CD14-positive monocyte (primary cell): ENCODE measurements at regions not wholly inside any gene's neighbourhood (a gene's known extent, or its start where the extent isn't known, plus 50 kb on each side); places are given as distances from the start of the nearest gene placed in this dataset.

Source experiments
- DNase-seq, 3 donors: peaks; one replicate each; pipeline ENCODE4 v3.0.0-alpha.2; 2011 to 2022
- H2AFZ ChIP-seq: 2 replicates; pipeline ENCODE4 v1.6.0; 2012; ENCODE audit warnings: mild to moderate bottlenecking, low read depth, low read length, inconsistent platforms; ENCODE audit not compliant: insufficient read depth, poor library complexity, severe bottlenecking
- H3K27ac ChIP-seq, 2 donors: 1 replicate in 1 of 2; 2 replicates in 1 of 2; pipeline ENCODE4 v1.5.1; 2012 to 2013; ENCODE audit warnings: low read length in 2 of 2, control low read depth in 1 of 2, inconsistent platforms in 1 of 2, low read depth in 1 of 2, mild to moderate bottlenecking in 1 of 2
- H3K27me3 ChIP-seq, 2 donors: one replicate each; pipeline versions ENCODE4 v1.6.0 to v1.6.1; 2011 to 2013; ENCODE audit warnings: low read length in 2 of 2; ENCODE audit not compliant: control insufficient read depth in 2 of 2, insufficient read depth in 2 of 2
- H3K36me3 ChIP-seq, 2 donors: replicated peaks in 1 of 2; 1 replicate in 1 of 2; 2 replicates in 1 of 2; pipeline versions ENCODE4 v1.5.1 to v1.6.1; 2012 to 2013; ENCODE audit warnings: low read length in 2 of 2, control low read depth in 1 of 2, inconsistent platforms in 1 of 2, mild to moderate bottlenecking in 1 of 2; ENCODE audit not compliant: insufficient read depth in 2 of 2, control insufficient read depth in 1 of 2
- H3K4me1 ChIP-seq, 2 donors: 1 replicate in 1 of 2; 2 replicates in 1 of 2; pipeline versions ENCODE4 v1.5.1 to v1.6.1; 2012 to 2013; ENCODE audit warnings: low read length in 2 of 2, control low read depth in 1 of 2, inconsistent platforms in 1 of 2, mild to moderate bottlenecking in 1 of 2, moderate library complexity in 1 of 2; ENCODE audit not compliant: insufficient read depth in 2 of 2, control insufficient read depth in 1 of 2
- H3K4me2 ChIP-seq: replicated peaks from 2 replicates; pipeline ENCODE3; 2012; ENCODE audit warnings: low read length, moderate library complexity, mild to moderate bottlenecking; ENCODE audit not compliant: poor library complexity, severe bottlenecking; ENCODE audit errors: extremely low read depth
- H3K4me3 ChIP-seq, 3 experiments: fragments of 200-600 bp in 1 of 3; sonication (generic) in 1 of 3; replicated peaks in 1 of 3; 1 replicate in 2 of 3; 2 replicates in 1 of 3; pipeline ENCODE4 v1.5.1; 2011 to 2013; ENCODE audit warnings: low read length in 3 of 3, mild to moderate bottlenecking in 3 of 3, control low read depth in 2 of 3, low read depth in 2 of 3, inconsistent platforms in 1 of 3, moderate library complexity in 1 of 3
- H3K79me2 ChIP-seq: 2 replicates; pipeline ENCODE4 v1.6.0; 2012; ENCODE audit warnings: mild to moderate bottlenecking, control low read depth, inconsistent platforms, low read length, moderate library complexity; ENCODE audit not compliant: insufficient read depth
- H3K9ac ChIP-seq: 2 replicates; pipeline ENCODE4 v1.6.0; 2017; ENCODE audit warnings: low read length, mild to moderate bottlenecking; ENCODE audit not compliant: insufficient read depth, poor library complexity, severe bottlenecking
- H3K9me3 ChIP-seq, 2 donors: replicated peaks in 1 of 2; 1 replicate in 1 of 2; 2 replicates in 1 of 2; pipeline versions ENCODE4 v1.5.1 to v1.6.1; 2012 to 2013; ENCODE audit warnings: low read length in 2 of 2, control low read depth in 1 of 2; ENCODE audit not compliant: control insufficient read depth in 1 of 2, insufficient read depth in 1 of 2
- H4K20me1 ChIP-seq: 2 replicates; pipeline ENCODE4 v1.6.0; 2012; ENCODE audit warnings: mild to moderate bottlenecking, low read length, control low read depth, moderate library complexity; ENCODE audit not compliant: insufficient read depth
- H3K27ac Mint-ChIP-seq, 7 donors: one replicate each; pipeline ENCODE4 v1.8.0; 2020; ENCODE audit warnings: mild to moderate bottlenecking in 7 of 7, mixed read lengths in 7 of 7, moderate library complexity in 6 of 7, inconsistent platforms in 2 of 7
- H3K27me3 Mint-ChIP-seq, 3 donors: one replicate each; pipeline ENCODE4 v1.8.0; 2021 to 2022; ENCODE audit warnings: low read depth in 3 of 3, mild to moderate bottlenecking in 3 of 3, mixed read lengths in 3 of 3, moderate library complexity in 3 of 3, inconsistent platforms in 1 of 3
- H3K36me3 Mint-ChIP-seq, 2 donors: one replicate each; pipeline ENCODE4 v1.8.0; 2020; ENCODE audit warnings: mixed read lengths in 2 of 2, inconsistent platforms in 1 of 2, mild to moderate bottlenecking in 1 of 2
- H3K4me1 Mint-ChIP-seq: one replicate; pipeline ENCODE4 v1.8.0; 2020; ENCODE audit warnings: mild to moderate bottlenecking, mixed read lengths
- H3K4me3 Mint-ChIP-seq, 2 donors: one replicate each; pipeline ENCODE4 v1.8.0; 2020; ENCODE audit warnings: mild to moderate bottlenecking in 2 of 2, mixed read lengths in 2 of 2, moderate library complexity in 1 of 2
- H3K9me3 Mint-ChIP-seq, 7 donors: one replicate each; pipeline ENCODE4 v1.8.0; 2020 to 2022; ENCODE audit warnings: mixed read lengths in 7 of 7, mild to moderate bottlenecking in 6 of 7, moderate library complexity in 6 of 7, inconsistent platforms in 2 of 7
- WGBS: methylation state at CpG from one replicate; pipeline ENCODE4 v1.1.5; 2013; ENCODE audit warnings: missing lambda C conversion rate; ENCODE audit not compliant: insufficient coverage; 5-methylcytosine and 5-hydroxymethylcytosine counted together
- intact Hi-C, 2 donors: fragments of 100-400 bp; cut with micrococcal nuclease; formaldehyde crosslinking; loops; one replicate each; pipeline versions ENCODE4 v1.15.0 to v1.15.1; 2023
- TF ChIP-seq, protein P1 (sequence below): fragments of 200-600 bp; IDR thresholded peaks from one replicate; pipeline ENCODE4 v1.8.0; 2022; ENCODE audit warnings: antibody characterized with exemption, mild to moderate bottlenecking

DNA sequence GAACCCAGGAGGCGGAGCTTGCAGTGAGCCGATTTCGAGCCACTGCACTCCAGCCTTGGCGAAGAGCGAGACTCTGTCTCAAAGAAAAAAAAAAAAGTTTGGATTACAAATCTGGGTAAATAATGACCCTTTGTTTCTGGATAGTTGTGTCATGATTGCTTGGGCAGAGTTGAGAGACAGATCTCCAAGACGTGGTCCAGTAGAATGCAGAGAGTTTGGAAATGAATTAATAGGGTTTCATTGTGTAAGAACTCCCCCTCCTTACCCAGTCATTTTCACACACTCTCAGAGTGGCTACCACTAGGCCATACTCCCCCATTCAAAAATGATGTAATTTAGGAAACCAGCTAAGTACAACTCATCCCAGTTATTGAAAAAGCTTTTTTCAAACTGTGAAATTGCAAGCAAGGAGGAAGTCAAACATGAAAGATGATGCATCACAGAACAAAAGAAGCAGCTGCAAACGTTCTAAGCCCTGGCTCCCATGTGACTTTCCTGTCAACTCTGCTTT, 1331.9 kb downstream of the AACS start:
- intact Hi-C loops = no loop called here
- H3K27ac Mint-ChIP-seq = no peak overlapping the region
- H4K20me1 ChIP-seq = no peaks in the 10 kb centered on the region
- no peak overlapping the region for H3K4me3 ChIP-seq
- no peak overlapping the region for H2AFZ ChIP-seq
- no peaks in the 10 kb centered on the region for H3K27me3 ChIP-seq
- H3K4me1 ChIP-seq = no peaks in the 10 kb centered on the region
- H3K4me1 Mint-ChIP-seq = no peaks in the 10 kb centered on the region
- no peaks in the 10 kb centered on the region for H3K36me3 ChIP-seq
- H3K9me3 ChIP-seq = peaks cover 8 to 22% of the 10 kb centered on the region in 2 donors
- H3K4me2 ChIP-seq = no peak overlapping the region
- no peaks in the 10 kb centered on the region for H3K36me3 Mint-ChIP-seq
- DNase-seq = no peak
- H3K27ac ChIP-seq = no peak overlapping the region
- TF ChIP-seq, protein P1, sequence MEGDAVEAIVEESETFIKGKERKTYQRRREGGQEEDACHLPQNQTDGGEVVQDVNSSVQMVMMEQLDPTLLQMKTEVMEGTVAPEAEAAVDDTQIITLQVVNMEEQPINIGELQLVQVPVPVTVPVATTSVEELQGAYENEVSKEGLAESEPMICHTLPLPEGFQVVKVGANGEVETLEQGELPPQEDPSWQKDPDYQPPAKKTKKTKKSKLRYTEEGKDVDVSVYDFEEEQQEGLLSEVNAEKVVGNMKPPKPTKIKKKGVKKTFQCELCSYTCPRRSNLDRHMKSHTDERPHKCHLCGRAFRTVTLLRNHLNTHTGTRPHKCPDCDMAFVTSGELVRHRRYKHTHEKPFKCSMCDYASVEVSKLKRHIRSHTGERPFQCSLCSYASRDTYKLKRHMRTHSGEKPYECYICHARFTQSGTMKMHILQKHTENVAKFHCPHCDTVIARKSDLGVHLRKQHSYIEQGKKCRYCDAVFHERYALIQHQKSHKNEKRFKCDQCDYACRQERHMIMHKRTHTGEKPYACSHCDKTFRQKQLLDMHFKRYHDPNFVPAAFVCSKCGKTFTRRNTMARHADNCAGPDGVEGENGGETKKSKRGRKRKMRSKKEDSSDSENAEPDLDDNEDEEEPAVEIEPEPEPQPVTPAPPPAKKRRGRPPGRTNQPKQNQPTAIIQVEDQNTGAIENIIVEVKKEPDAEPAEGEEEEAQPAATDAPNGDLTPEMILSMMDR = no peak
- WGBS = 91% methylated on average over 5 of the region's 7 CpGs
- H3K9me3 Mint-ChIP-seq = peaks cover 5 to 22% (median 8%) of the 10 kb centered on the region in 7 donors
- H3K4me3 Mint-ChIP-seq = no peak overlapping the region
- peaks cover 0 to 2% (median 0%) of the 10 kb centered on the region in 3 donors for H3K27me3 Mint-ChIP-seq
- no peak overlapping the region for H3K9ac ChIP-seq
- no peaks in the 10 kb centered on the region for H3K79me2 ChIP-seq

DNA sequence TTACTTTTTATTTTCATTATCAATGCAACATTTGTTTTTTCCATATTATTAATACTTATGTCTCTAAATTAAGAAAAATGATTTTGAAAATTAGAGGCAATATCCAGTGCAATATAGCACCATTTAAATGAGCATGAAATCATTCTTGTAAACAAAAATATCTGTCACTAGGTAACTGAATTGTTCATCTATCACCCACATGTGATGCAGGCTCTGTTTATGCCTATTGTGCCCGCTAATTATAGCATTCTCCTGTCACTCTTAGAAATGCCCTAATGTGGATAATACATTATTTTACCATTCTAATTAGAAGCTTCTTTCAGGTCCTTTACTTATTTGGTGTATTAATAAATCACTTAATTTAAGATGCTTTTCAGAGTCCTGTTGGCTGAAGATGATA, 1332.4 kb downstream of the AACS start:
- WGBS = no CpG with 5 or more reads among the region's 1 CpG
- no peak overlapping the region for H3K4me2 ChIP-seq
- peaks cover 0 to 2% (median 0%) of the 10 kb centered on the region in 3 donors for H3K27me3 Mint-ChIP-seq
- no peak overlapping the region for H2AFZ ChIP-seq
- H3K36me3 ChIP-seq = no peaks in the 10 kb centered on the region
- no peaks in the 10 kb centered on the region for H3K79me2 ChIP-seq
- H3K27ac Mint-ChIP-seq = no peak overlapping the region
- peaks cover 5 to 22% (median 8%) of the 10 kb centered on the region in 7 donors for H3K9me3 Mint-ChIP-seq
- TF ChIP-seq, protein P1 = no peak
- DNase-seq = no peak
- H3K9me3 ChIP-seq = peaks cover 8 to 22% of the 10 kb centered on the region in 2 donors
- no peaks in the 10 kb centered on the region for H4K20me1 ChIP-seq
- no peak overlapping the region for H3K4me3 ChIP-seq
- H3K4me1 Mint-ChIP-seq = no peaks in the 10 kb centered on the region
- no peak overlapping the region for H3K27ac ChIP-seq
- no peak overlapping the region for H3K4me3 Mint-ChIP-seq
- H3K36me3 Mint-ChIP-seq = no peaks in the 10 kb centered on the region
- H3K27me3 ChIP-seq = no peaks in the 10 kb centered on the region
- no peak overlapping the region for H3K9ac ChIP-seq
- intact Hi-C loops = no loop called here
- no peaks in the 10 kb centered on the region for H3K4me1 ChIP-seq
